Breast epithelium (tissue), 3 donors: ENCODE measurements at regions not wholly inside any gene's neighbourhood (a gene's known extent, or its start where the extent isn't known, plus 50 kb on each side); places are given as distances from the start of the nearest gene placed in this dataset.

Experiments used
- POLR2A ChIP-seq: fragments of 450-650 bp; IDR thresholded peaks from one replicate; pipeline ENCODE4 v1.6.1; 2016; ENCODE audit warnings: antibody characterized with exemption, mild to moderate bottlenecking, moderate library complexity
- TF ChIP-seq, protein P1 (sequence below), 3 donors: fragments of 450-650 bp; IDR thresholded peaks; one replicate each; pipeline ENCODE4 v1.5.1; 2016 to 2017; ENCODE audit warnings: antibody characterized with exemption in 3 of 3, mild to moderate bottlenecking in 3 of 3, moderate library complexity in 3 of 3

DNA sequence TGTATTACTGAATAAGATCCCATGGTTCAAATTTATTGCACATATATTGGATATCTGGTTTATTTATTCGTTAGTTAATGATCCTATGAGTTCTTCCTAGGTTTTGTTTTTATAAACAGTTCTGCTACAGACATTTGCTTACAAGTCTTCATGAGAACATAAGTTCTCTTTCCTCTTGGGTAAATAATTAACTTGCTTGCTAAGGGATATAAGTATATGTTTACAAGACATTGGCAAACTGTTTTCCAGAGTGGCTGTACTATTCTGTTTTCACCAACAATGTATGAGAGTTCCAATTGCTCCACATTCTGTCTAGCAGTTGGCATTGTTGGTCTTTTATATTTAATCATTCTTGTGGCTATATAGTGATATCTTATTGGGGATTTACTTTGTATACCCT is 341.8 kb upstream of the GBE1 start:
- no peak for TF ChIP-seq POLR2A
- TF ChIP-seq, protein P1, sequence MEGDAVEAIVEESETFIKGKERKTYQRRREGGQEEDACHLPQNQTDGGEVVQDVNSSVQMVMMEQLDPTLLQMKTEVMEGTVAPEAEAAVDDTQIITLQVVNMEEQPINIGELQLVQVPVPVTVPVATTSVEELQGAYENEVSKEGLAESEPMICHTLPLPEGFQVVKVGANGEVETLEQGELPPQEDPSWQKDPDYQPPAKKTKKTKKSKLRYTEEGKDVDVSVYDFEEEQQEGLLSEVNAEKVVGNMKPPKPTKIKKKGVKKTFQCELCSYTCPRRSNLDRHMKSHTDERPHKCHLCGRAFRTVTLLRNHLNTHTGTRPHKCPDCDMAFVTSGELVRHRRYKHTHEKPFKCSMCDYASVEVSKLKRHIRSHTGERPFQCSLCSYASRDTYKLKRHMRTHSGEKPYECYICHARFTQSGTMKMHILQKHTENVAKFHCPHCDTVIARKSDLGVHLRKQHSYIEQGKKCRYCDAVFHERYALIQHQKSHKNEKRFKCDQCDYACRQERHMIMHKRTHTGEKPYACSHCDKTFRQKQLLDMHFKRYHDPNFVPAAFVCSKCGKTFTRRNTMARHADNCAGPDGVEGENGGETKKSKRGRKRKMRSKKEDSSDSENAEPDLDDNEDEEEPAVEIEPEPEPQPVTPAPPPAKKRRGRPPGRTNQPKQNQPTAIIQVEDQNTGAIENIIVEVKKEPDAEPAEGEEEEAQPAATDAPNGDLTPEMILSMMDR (IDR thresholded peaks at IDR 0.05) = no peak
